ENCODE measurements at regions not wholly inside any gene's neighbourhood (a gene's known extent, or its start where the extent isn't known, plus 50 kb on each side); places are given as distances from the start of the nearest gene placed in this dataset.

GRCh38 chr11:130776061-130776419 is 140.2 kb downstream of the SNX19 start:
- in situ Hi-C loops (cut with HindIII; ENCODE audit: low pct_unique_long_range_greater_than_20kb, low sequenced_read_pairs) (no loop called here), intact Hi-C loops (cut with micrococcal nuclease; ENCODE audit: unreplicated experiment) (no loop called here)
- Histone ChIP-seq H3K4me3 (ENCODE audit: low read depth in 2 of 2, low read length in 2 of 2) (no peak overlapping the region), H3K36me3 (ENCODE audit: control insufficient read depth, insufficient read depth, low read length) (no peaks in the 10 kb centered on the region), H3K9me3 (ENCODE audit: control insufficient read depth, insufficient read depth, low read depth, low read length) (no peaks in the 10 kb centered on the region), H3K27ac (ENCODE audit: low read length) (no peak overlapping the region), H3K27me3 (ENCODE audit: control insufficient read depth, insufficient read depth, low read length) (no peaks in the 10 kb centered on the region), H3K4me1 (ENCODE audit: control insufficient read depth, insufficient read depth, low read length) (peaks cover 6% of the 10 kb centered on the region; the same call in 1 of the 2 replicates)
- ATAC-seq (no peak), DNase-seq (ENCODE audit: low read depth, low spot score) (no peak)
- no peak for TF ChIP-seq TCF7L2 (IDR thresholded peaks at IDR 0.05; ENCODE audit: low read depth, low read length)
- TF ChIP-seq POLR2AphosphoS5 (IDR thresholded peaks at IDR 0.05; ENCODE audit: low read depth, low read length) = no peak
- TF ChIP-seq SIN3A (IDR thresholded peaks at IDR 0.05; ENCODE audit: borderline replicate concordance, insufficient read depth, low read depth, low read length) = no peak
- no peak for TF ChIP-seq CTCF (IDR thresholded peaks at IDR 0.05)
- no peak for TF ChIP-seq REST (IDR thresholded peaks at IDR 0.05; ENCODE audit: insufficient read depth in 1 of 2, low read depth in 2 of 2, low read length in 1 of 2)
- POLR2A ChIA-PET = no interaction called here
- CTCF ChIA-PET = no interaction called here
- no TSS peak for BruUV-seq (replicated peaks)

- intact Hi-C loops (cut with micrococcal nuclease; ENCODE audit: unreplicated experiment) = no loop called here
- Histone ChIP-seq H3K9me3 (ENCODE audit: control insufficient read depth, insufficient read depth, low read depth, low read length) (no peaks in the 10 kb centered on the region), H3K27ac (ENCODE audit: low read length) (no peak overlapping the region), H3K36me3 (ENCODE audit: control insufficient read depth, insufficient read depth, low read length) (no peaks in the 10 kb centered on the region), H3K4me3 (ENCODE audit: low read depth in 2 of 2, low read length in 2 of 2) (no peak overlapping the region), H3K27me3 (ENCODE audit: control insufficient read depth, insufficient read depth, low read length) (no peaks in the 10 kb centered on the region), H3K4me1 (ENCODE audit: control insufficient read depth, insufficient read depth, low read length) (peaks cover 13% of the 10 kb centered on the region; the same call in 1 of the 2 replicates)
- POLR2A ChIA-PET = no interaction called here
- DNase-seq (ENCODE audit: low read depth, low spot score) (no peak), ATAC-seq (no peak)
- no peak for TF ChIP-seq SIN3A (IDR thresholded peaks at IDR 0.05; ENCODE audit: borderline replicate concordance, insufficient read depth, low read depth, low read length)
- TF ChIP-seq REST (IDR thresholded peaks at IDR 0.05; ENCODE audit: insufficient read depth in 1 of 2, low read depth in 2 of 2, low read length in 1 of 2) = no peak
- TF ChIP-seq CTCF (IDR thresholded peaks at IDR 0.05) = no peak
- no peak for TF ChIP-seq TCF7L2 (IDR thresholded peaks at IDR 0.05; ENCODE audit: low read depth, low read length)
- in situ Hi-C loops (cut with HindIII; ENCODE audit: low pct_unique_long_range_greater_than_20kb, low sequenced_read_pairs) = no loop called here
- no TSS peak for BruUV-seq (replicated peaks)
- CTCF ChIA-PET = no interaction called here
These were observed 138.3 kb downstream of the SNX19 start for GRCh38 chr11:130778026-130778425.

Data from Panc1 (cell line).